NCI-H774 (cell line): ENCODE measurements at regions not wholly inside any gene's neighbourhood (a gene's known extent, or its start where the extent isn't known, plus 50 kb on each side); places are given as distances from the start of the nearest gene placed in this dataset.
"Not testable (repeated sequence)": the region's sequence is repeated elsewhere in the genome, so short reads cannot be mapped to it uniquely, and the experiment has no call there.

Experiments
- DNase-seq: peaks from one replicate; lab custom pipeline; 2025; lab: John Stamatoyannopoulos, UW

DNA sequence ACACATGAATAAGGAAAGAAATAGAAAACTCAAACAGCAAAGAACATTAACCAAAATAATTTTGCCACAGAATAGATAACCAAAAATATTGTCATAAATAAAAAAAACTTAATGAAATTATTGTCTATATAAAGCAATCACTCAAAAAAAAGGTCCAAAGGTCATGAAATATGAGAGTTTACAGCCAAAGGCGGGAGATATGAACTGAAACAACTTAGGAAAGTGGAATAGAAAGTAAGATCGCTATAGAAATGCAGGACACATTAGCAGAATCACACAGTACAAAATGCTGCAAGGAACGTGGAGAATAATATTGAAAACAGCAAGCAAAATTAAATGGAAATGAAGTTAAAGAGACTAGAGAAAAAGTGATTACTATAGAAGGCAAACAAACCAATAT, 375.0 kb upstream of the ARHGEF26 start:
- no peak for DNase-seq

DNA sequence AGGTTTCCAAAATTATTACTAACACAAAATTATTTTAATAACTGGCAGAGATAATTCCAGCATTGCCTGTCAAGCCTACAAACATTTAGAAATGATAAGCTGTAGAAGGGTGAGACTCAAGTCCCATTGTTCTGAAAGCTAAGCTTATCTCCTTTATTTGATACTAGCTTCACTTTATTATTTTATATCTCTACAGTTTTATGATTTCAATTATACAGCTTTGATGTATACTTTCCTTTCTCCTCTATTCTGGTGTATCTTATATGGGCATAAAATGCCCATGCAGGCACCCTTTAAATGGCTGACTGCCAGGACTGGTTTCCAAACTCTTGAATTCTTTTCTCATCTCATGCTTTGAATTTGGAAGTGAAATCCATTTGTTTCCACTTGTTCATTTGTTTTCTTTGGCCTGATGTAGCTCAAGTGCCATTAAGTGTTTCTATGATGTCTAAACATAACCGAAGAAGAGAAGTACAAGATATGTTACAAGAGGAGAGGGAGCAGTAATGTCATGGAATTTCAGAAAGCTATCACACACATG, 372.1 kb upstream of the ARHGEF26 start:
- no peak for DNase-seq

- peak; percentile 74 for DNase-seq
Observed at GRCh38 chr3:153752405-153753027, 368.7 kb upstream of the ARHGEF26 start.

GRCh38 chr3:153753035-153753434, 368.2 kb upstream of the ARHGEF26 start:
- DNase-seq, result peak; percentile 70

GRCh38 chr3:153756816-153757215, 364.4 kb upstream of the ARHGEF26 start:
- no peak for DNase-seq

DNA sequence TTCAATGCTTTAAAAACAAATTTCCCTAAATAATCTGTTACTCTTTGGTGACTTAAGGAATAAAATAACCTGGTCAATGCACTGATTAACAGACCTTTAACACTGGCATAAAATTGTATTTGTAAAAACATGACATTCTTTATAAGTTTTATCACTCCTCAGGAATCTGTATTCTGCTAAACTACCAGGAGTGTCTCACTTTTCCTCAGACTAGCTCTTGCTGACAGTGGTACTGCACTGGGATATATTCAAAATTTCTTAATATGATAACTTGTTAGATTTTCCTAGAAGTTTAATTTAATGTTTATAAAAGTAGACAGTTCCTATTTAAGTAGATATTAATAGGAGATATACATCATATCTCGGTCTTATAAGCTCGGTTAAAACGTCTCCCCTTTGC, 363.4 kb upstream of the ARHGEF26 start:
- no peak for DNase-seq

DNA sequence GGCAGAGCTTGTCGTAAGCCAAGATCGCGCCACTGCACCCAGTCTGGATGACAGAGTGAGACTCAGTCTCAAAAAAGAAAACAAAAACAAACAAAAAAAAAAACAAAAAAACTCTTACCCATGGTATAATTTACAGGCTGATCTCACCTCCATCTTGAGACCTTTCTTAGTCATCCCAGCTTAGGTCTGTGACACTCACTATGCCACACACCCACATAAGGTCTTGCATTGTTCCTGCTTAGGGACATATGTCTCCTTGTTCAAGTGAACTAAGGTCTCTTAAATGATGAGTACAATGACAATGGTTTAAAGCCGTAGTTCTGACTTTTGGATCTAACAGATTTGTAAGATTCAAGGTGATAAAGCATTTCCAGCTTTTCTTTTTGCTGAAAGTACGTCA, 360.2 kb upstream of the ARHGEF26 start:
- no peak for DNase-seq

- DNase-seq, result no peak
Observed at GRCh38 chr3:153762411-153763235, 358.6 kb upstream of the ARHGEF26 start.

DNA sequence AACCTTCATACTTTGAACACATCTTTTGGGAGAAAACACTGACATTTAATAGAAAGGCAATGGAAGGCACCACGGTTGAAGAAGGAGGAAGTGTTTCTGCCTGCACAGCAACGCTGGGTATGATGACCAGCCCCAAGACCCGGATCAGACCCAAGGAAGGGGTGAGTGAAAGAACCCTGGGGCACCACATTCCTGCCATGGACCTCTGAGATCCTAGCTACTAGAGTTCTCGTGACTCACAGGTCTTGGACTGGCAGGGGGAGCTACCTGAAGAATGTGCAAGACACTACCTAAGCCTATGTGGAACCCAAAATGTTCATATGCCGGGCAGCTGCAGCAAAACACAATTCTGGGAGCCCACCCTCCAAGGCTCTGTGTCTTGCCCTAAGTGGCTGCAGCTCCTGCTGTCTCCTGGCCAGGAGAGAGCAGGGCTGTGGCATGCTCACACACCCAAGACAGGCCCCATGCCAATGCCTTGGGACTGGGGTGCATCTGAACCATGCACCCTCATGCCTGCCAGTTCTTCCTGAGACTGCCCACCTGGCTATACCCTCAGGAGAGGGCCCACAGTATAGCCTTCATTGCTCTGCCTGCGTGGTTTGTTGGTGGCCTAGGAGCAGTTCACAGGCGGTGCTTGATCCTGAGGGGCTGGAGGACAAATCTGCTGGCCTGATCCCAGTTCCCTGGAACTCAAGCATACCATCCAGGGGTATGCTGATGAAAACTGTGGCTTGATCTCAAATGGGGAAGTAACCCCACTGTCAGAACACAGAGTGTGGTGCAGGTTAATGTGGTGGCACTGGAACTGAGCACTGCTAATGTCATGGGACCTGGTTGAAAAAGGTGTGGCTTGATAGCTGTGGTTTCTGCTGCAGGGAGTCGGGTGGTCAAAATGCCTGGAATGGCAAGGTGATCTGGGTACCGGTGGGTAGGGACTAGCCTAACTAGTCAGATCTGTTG, 353.3 kb upstream of the ARHGEF26 start:
- DNase-seq, result no peak

DNA sequence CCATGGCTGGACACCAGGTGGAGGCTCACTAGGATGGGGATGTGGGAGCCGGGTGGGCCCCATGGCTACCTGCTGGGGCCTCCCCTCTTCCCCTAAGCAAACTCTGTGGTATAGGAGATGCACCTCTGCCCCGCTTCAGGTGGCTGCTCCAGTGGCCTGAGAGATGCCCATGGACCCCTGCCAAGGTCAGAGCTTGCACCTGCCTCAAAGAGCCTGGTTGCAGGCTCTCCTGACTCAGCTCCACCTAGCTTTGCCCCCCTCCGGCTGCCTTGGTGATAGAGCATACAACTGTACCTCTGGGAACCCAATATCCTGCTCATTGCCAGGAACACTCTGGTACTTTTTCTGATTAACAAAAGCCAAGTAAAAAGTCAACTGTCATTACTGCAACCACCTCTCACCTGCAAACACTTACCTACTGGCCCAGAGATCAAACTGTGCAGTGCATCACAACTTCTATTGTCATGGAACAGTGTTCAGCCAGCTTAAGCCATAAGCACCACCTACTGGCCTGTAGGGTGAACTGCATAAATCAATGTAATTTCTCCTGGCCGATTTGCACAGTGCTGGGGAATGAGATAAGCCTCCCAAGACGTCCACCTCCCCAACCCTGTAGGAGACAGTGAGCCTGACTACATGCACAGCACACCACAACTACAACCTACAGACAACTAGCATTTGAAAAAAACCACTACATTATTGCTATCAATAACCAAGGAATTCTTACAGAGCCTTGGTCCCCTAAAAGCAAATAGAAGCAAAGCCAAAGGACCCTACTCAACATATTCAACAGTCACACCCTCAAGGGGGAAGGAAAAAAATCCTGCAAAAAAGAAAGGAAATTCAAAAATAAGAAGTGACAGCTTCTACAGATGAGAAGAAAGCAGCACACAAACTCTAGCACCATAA, 352.4 kb upstream of the ARHGEF26 start:
- DNase-seq, result peak; percentile 74

GRCh38 chr3:153783106-153783505, 338.1 kb upstream of the ARHGEF26 start:
- no peak for DNase-seq

- DNase-seq, result no peak
Observed at GRCh38 chr3:153783741-153784480, 337.3 kb upstream of the ARHGEF26 start.

DNA sequence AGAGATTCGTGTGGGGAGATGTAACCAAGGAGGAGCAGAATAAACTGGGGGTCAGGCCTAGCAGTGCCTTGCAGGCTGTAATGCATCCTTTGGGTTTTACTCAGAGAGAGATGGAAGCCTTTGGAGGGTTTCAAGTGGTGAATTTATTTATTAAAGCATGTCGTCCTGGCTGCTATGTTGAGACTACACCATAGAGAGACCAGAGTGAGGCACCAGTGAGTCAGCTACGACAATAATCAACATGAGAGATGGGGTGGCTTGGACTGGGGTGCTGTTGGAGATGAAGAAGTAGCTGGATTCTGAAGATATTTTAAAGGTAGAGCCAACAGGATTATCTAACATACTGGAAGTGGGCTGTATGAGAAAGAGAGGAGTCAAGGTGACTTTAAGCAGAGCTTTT, 335.3 kb upstream of the ARHGEF26 start:
- DNase-seq, result no peak

GRCh38 chr3:153789380-153789779, 331.8 kb upstream of the ARHGEF26 start:
- DNase-seq, result no peak

DNA sequence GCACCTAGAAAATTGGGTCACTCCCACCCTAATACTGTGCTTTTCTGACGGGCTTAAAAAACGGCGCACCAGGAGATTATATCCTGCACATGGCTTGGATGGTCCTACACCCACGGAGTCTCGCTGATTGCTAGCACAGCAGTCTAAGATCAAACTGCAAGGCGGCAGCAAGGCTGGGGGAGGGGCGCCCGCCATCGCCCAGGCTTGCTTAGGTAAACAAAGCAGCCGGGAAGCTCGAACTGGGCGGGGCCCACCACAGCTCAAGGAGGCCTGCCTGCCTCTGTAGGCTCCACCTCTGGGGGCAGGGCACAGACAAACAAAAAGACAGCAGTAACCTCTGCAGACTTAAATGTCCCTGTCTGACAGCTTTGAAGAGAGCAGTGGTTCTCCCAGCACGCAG, 324.1 kb upstream of the ARHGEF26 start:
- DNase-seq, result not testable (repeated sequence)

GRCh38 chr3:153809097-153809496, 312.1 kb upstream of the ARHGEF26 start:
- no peak for DNase-seq

- no peak for DNase-seq
Observed at GRCh38 chr3:153818338-153818737, 302.9 kb upstream of the ARHGEF26 start.

- DNase-seq, result no peak
Observed at GRCh38 chr3:153820035-153820434, 301.2 kb upstream of the ARHGEF26 start.

- not testable (repeated sequence) for DNase-seq
Observed at GRCh38 chr3:153828346-153828745, 292.8 kb upstream of the ARHGEF26 start.

DNA sequence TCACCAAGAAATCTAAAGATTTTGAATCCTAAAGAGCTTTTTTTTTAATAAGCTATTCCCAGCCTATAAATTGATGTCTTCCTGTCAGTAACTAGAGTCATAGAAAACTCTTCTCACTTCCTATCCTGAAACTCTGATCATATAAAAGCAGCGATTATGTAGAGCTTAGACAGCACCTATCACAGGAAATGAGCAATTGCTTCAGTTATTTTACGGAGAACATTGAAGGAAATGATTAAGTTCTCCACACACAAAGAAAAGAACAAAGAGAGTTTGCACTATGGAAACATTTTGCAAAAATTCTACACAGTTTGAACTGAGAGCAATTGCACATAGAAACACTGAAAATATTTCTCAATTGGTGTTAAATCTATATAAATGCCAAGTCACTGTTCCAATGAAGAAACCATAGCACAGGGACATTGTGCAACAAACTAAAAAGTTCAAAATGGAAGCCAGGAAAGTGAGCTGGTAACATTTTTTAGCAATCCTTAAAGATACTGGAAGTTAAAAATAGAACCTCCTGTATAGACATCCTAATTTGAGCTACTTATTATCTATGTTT, 291.5 kb upstream of the ARHGEF26 start:
- DNase-seq, result no peak
